ENCODE measurements at regions not wholly inside any gene's neighbourhood (a gene's known extent, or its start where the extent isn't known, plus 50 kb on each side); places are given as distances from the start of the nearest gene placed in this dataset.

- TF ChIP-seq, protein P1, sequence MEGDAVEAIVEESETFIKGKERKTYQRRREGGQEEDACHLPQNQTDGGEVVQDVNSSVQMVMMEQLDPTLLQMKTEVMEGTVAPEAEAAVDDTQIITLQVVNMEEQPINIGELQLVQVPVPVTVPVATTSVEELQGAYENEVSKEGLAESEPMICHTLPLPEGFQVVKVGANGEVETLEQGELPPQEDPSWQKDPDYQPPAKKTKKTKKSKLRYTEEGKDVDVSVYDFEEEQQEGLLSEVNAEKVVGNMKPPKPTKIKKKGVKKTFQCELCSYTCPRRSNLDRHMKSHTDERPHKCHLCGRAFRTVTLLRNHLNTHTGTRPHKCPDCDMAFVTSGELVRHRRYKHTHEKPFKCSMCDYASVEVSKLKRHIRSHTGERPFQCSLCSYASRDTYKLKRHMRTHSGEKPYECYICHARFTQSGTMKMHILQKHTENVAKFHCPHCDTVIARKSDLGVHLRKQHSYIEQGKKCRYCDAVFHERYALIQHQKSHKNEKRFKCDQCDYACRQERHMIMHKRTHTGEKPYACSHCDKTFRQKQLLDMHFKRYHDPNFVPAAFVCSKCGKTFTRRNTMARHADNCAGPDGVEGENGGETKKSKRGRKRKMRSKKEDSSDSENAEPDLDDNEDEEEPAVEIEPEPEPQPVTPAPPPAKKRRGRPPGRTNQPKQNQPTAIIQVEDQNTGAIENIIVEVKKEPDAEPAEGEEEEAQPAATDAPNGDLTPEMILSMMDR (IDR thresholded peaks at IDR 0.05), result no peak
- H3K36me3 ChIP-seq (ENCODE audit: low read depth, missing control alignments), result no peaks in the 10 kb centered on the region
- no peak for DNase-seq
- H3K27me3 ChIP-seq, result no peaks in the 10 kb centered on the region
- 65 to 74% methylated on average over 2 of the region's 2 CpGs for WGBS, 2 donors
- H3K4me3 ChIP-seq, result no peak overlapping the region
- H3K27ac ChIP-seq, result no peak overlapping the region
- H3K9me3 ChIP-seq, result no peaks in the 10 kb centered on the region
- no peaks in the 10 kb centered on the region for H3K4me1 ChIP-seq
- intact Hi-C loops (cut with DNase I; ENCODE audit: low total_unique reads), result no loop called here
Observed at GRCh38 chr22:34114406-34114805, 194.1 kb upstream of the LARGE1 start.

- TF ChIP-seq, protein P1 (IDR thresholded peaks at IDR 0.05), result no peak
- no peak for TF ChIP-seq POLR2A (IDR thresholded peaks at IDR 0.05)
- H3K4me3 ChIP-seq, result no peak overlapping the region
- H3K27ac ChIP-seq, result no peak overlapping the region
- H3K9me3 ChIP-seq, result no peaks in the 10 kb centered on the region
- no peaks in the 10 kb centered on the region for H3K27me3 ChIP-seq
- H3K4me1 ChIP-seq, result no peaks in the 10 kb centered on the region
- DNase-seq, result no peak
- intact Hi-C loops (cut with DNase I; ENCODE audit: low total_unique reads), result no loop called here
- no peaks in the 10 kb centered on the region for H3K36me3 ChIP-seq (ENCODE audit: low read depth, missing control alignments)
- 91 to 95% methylated on average over 2 of the region's 2 CpGs for WGBS, 2 donors
Observed at GRCh38 chr22:34115722-34116121, 195.4 kb upstream of the LARGE1 start.

DNA sequence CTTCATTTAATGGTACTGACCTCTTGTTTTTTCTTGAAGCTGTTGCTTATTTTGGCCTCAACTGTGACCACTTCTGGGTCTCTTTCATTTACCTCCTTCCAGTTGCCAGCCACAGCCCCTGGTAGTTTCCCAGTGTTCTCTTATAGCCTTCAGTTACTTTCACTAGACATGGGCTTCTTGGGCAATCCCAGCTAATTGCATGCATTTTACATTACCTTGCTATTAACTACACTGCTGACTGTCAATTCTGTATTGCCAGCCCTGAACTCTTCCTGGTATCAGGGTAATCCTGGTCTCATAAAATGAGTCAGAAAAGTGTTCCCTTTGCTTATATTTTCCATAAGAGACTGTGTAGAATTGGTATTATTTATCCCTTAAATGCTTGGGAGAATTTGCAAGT lies 195.8 kb upstream of the LARGE1 start:
- H3K9me3 ChIP-seq, result no peaks in the 10 kb centered on the region
- DNase-seq, result no peak
- no peak for TF ChIP-seq POLR2A (IDR thresholded peaks at IDR 0.05)
- TF ChIP-seq, protein P1 (IDR thresholded peaks at IDR 0.05), result no peak
- intact Hi-C loops (cut with DNase I; ENCODE audit: low total_unique reads), result no loop called here
- H3K27ac ChIP-seq, result no peak overlapping the region
- H3K4me1 ChIP-seq, result no peaks in the 10 kb centered on the region
- H3K4me3 ChIP-seq, result no peak overlapping the region
- H3K36me3 ChIP-seq (ENCODE audit: low read depth, missing control alignments), result no peaks in the 10 kb centered on the region
- no peaks in the 10 kb centered on the region for H3K27me3 ChIP-seq

DNA sequence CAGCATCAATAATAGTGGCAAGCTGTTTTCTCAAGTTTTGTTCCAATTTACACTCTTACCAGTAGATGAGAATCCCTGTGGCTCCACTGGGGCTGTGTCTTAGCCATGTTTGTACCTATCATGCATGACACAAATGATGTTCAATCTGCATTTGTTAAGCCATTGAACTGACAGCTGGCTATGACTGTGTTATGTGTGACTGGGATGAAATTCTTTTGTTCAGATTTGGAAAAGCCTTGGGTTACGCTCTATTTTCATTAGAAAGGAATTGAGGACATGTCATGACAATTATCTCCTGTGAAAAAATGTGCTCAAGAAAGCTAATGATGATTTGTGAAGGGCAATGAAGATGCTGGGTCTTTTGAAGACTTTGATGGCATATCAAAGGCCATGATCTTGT lies 201.8 kb upstream of the LARGE1 start:
- 79 to 97% methylated on average over 1 of the region's 1 CpG for WGBS, 2 donors
- DNase-seq, result no peak
- H3K4me1 ChIP-seq, result no peaks in the 10 kb centered on the region
- no peak overlapping the region for H3K4me3 ChIP-seq
- H3K9me3 ChIP-seq, result no peaks in the 10 kb centered on the region
- intact Hi-C loops (cut with DNase I; ENCODE audit: low total_unique reads), result no loop called here
- H3K27me3 ChIP-seq, result no peaks in the 10 kb centered on the region
- TF ChIP-seq, protein P1 (IDR thresholded peaks at IDR 0.05), result no peak
- no peak for TF ChIP-seq POLR2A (IDR thresholded peaks at IDR 0.05)
- H3K27ac ChIP-seq, result no peak overlapping the region
- no peaks in the 10 kb centered on the region for H3K36me3 ChIP-seq (ENCODE audit: low read depth, missing control alignments)

- no peak for DNase-seq
- WGBS, 2 donors, result 85 to 92% methylated on average over 4 of the region's 4 CpGs
- Histone ChIP-seq H3K27ac (no peak overlapping the region), H3K36me3 (ENCODE audit: low read depth, missing control alignments) (no peaks in the 10 kb centered on the region), H3K4me3 (no peak overlapping the region), H3K4me1 (no peaks in the 10 kb centered on the region), H3K9me3 (no peaks in the 10 kb centered on the region), H3K27me3 (no peaks in the 10 kb centered on the region)
- no peak for TF ChIP-seq POLR2A (IDR thresholded peaks at IDR 0.05)
- TF ChIP-seq, protein P1 (IDR thresholded peaks at IDR 0.05), result no peak
- intact Hi-C loops (cut with DNase I; ENCODE audit: low total_unique reads), result no loop called here
Observed at GRCh38 chr22:34129691-34130486, 209.6 kb upstream of the LARGE1 start.

All from testis (tissue), 2 donors.